K562 (cell line): ENCODE measurements at regions not wholly inside any gene's neighbourhood (a gene's known extent, or its start where the extent isn't known, plus 50 kb on each side); places are given as distances from the start of the nearest gene placed in this dataset.
A peak's percentile ranks its signal among the peaks of the same experiment; 100 is the strongest.

Source experiments
- ATAC-seq: fragments of 200-7000 bp; cut with Tn5 transposase; 3 replicates; pipeline ENCODE4 v1.9.1; 2020; ENCODE audit warnings: moderate library complexity
- BruUV-seq: library from RNA; stranded (reverse); fragments of 400-500 nt; replicated peaks from 2 replicates; lab custom pipeline; 2021; lab: Mats Ljungman, UMichigan
- CTCF ChIA-PET: fragments of 300-600 bp; formaldehyde crosslinking; extraction: SDS; loops from one replicate; lab custom pipeline; 2021; ENCODE audit warnings: low intra/inter-chr PET ratio; lab: Yijun Ruan, JAX
- POLR2A ChIA-PET: fragments of 300-600, 350-650 bp; sonication (Branson Sonifier 250); formaldehyde crosslinking; extraction: SDS; loops from one replicate; lab custom pipeline; 2021; ENCODE audit warnings: antibody characterized with exemption, inconsistent platforms; lab: Yijun Ruan, JAX
- DNase-seq, 4 experiments: peaks; one replicate each; pipeline versions ENCODE4 v3.0.0 to v3.0.0-alpha.2; 2011 to 2018; ENCODE audit warnings: low spot score in 3 of 4, mixed read lengths in 3 of 4; ENCODE audit errors: extremely low read depth in 1 of 4
- FAIRE-seq: peaks from 2 replicates; lab custom pipeline; 2011; peaks lifted over from hg19 to GRCh38; lab: Jason Lieb, UNC
- H2AFZ ChIP-seq: 2 replicates; pipeline ENCODE4 v1.6.0; 2011; ENCODE audit warnings: low read depth, low read length, control low read depth, inconsistent platforms
- H3K27ac ChIP-seq: fragments of 200-600 bp; 3 replicates; pipeline ENCODE4 v1.8.0; 2011; ENCODE audit warnings: low read depth, mild to moderate bottlenecking, control low read depth, inconsistent platforms, low read length, moderate library complexity, mixed read lengths; ENCODE audit errors: extremely low read depth
- H3K27me3 ChIP-seq, 2 experiments: fragments of 300-600 bp in 1 of 2; 2 replicates in 1 of 2; 3 replicates in 1 of 2; pipeline versions ENCODE4 v1.6.0 to v1.8.0; 2011; ENCODE audit warnings: inconsistent platforms in 2 of 2, low read length in 2 of 2, mild to moderate bottlenecking in 1 of 2, mixed read lengths in 1 of 2, moderate library complexity in 1 of 2; ENCODE audit not compliant: control insufficient read depth in 2 of 2, insufficient read depth in 2 of 2
- H3K36me3 ChIP-seq: fragments of 300-600 bp; 3 replicates; pipeline ENCODE4 v1.8.0; 2011; ENCODE audit warnings: mild to moderate bottlenecking, low read length, inconsistent platforms; ENCODE audit not compliant: control insufficient read depth, insufficient read depth
- H3K4me1 ChIP-seq, 2 experiments: fragments of 200-600 bp in 1 of 2; replicated peaks in 1 of 2; 2 replicates in 1 of 2; 3 replicates in 1 of 2; pipeline versions ENCODE4 v1.5.1 to v1.8.0; 2011; ENCODE audit warnings: inconsistent platforms in 2 of 2, low read length in 2 of 2, mild to moderate bottlenecking in 1 of 2, mixed read lengths in 1 of 2, moderate library complexity in 1 of 2; ENCODE audit not compliant: control insufficient read depth in 2 of 2, insufficient read depth in 2 of 2
- H3K4me2 ChIP-seq: 2 replicates; pipeline ENCODE4 v1.6.1; 2011; ENCODE audit warnings: low read length, control low read depth, inconsistent platforms, mixed read lengths; ENCODE audit not compliant: insufficient read depth
- H3K4me3 ChIP-seq: fragments of 200-600 bp; sonication (generic), shearing (Covaris generic); 2 replicates; pipeline ENCODE4 v1.5.1; 2016; ENCODE audit warnings: control low read depth, inconsistent platforms
- H3K79me2 ChIP-seq: fragments of 200-600 bp; 3 replicates; pipeline ENCODE4 v1.8.0; 2011; ENCODE audit warnings: low read length, inconsistent platforms; ENCODE audit not compliant: control insufficient read depth, insufficient read depth
- H3K9ac ChIP-seq, 2 experiments: 2 replicates each; pipeline versions ENCODE4 v1.6.0 to v1.6.1; 2011; ENCODE audit warnings: low read depth in 2 of 2, low read length in 2 of 2, control low read depth in 1 of 2, inconsistent platforms in 1 of 2, mild to moderate bottlenecking in 1 of 2, mixed read lengths in 1 of 2; ENCODE audit not compliant: insufficient read depth in 1 of 2
- H3K9me1 ChIP-seq: one replicate; pipeline ENCODE4 v1.6.0; 2011; ENCODE audit warnings: inconsistent platforms, mild to moderate bottlenecking, low read length, moderate library complexity; ENCODE audit not compliant: control insufficient read depth, insufficient read depth
- H3K9me3 ChIP-seq: replicated peaks from 2 replicates; pipeline ENCODE4 v1.5.1; 2011; ENCODE audit warnings: low read depth, low read length, inconsistent platforms; ENCODE audit not compliant: control insufficient read depth, insufficient read depth
- H4K20me1 ChIP-seq: replicated peaks from 2 replicates; pipeline ENCODE4 v1.6.1; 2011; ENCODE audit warnings: low read length, inconsistent platforms, mixed read lengths; ENCODE audit not compliant: control insufficient read depth, insufficient read depth
- DMBX1 ChIP-seq: fragments of 250-450 bp; sonication (Bioruptor Pico); IDR thresholded peaks from 2 replicates; pipeline ENCODE4 v1.8.0; 2022; ENCODE audit warnings: inconsistent platforms, mild to moderate bottlenecking, moderate library complexity, borderline replicate concordance
- KAT8 ChIP-seq: fragments of 450-650 bp; IDR thresholded peaks from 2 replicates; pipeline ENCODE4 v1.6.1; 2016; ENCODE audit warnings: low read depth, mild to moderate bottlenecking
- KLF10 ChIP-seq: fragments of 250-450 bp; sonication (Bioruptor Pico); IDR thresholded peaks from 2 replicates; pipeline ENCODE4 v1.6.1; 2021; ENCODE audit warnings: matching md5 sums
- NCOA2 ChIP-seq, 2 experiments: fragments of 450-650 bp; IDR thresholded peaks; 2 replicates each; pipeline ENCODE4 v1.6.1; 2018; ENCODE audit warnings: mild to moderate bottlenecking in 2 of 2, moderate library complexity in 1 of 2; ENCODE audit not compliant: partially characterized antibody in 2 of 2
- NELFE ChIP-seq: IDR thresholded peaks from 2 replicates; pipeline ENCODE4 v1.6.1; 2011; ENCODE audit warnings: mild to moderate bottlenecking; ENCODE audit not compliant: insufficient read depth, insufficient read length
- NFYB ChIP-seq: IDR thresholded peaks from 2 replicates; pipeline ENCODE4 v1.6.1; 2011; ENCODE audit warnings: mild to moderate bottlenecking, moderate library complexity; ENCODE audit not compliant: insufficient read length; ENCODE audit errors: extremely low read depth
- POLR3A ChIP-seq: IDR thresholded peaks from 2 replicates; pipeline ENCODE4 v1.6.1; 2011; ENCODE audit warnings: borderline replicate concordance, mild to moderate bottlenecking, moderate library complexity; ENCODE audit not compliant: insufficient read length, insufficient read depth; ENCODE audit errors: extremely low read depth
- RB1 ChIP-seq: fragments of 450-650 bp; IDR thresholded peaks from 2 replicates; pipeline ENCODE4 v1.6.1; 2017; ENCODE audit warnings: low read depth, mild to moderate bottlenecking
- SIRT6 ChIP-seq: IDR thresholded peaks from one replicate; pipeline ENCODE4 v1.6.1; 2012; ENCODE audit warnings: low read depth, mild to moderate bottlenecking, control low read depth, inconsistent platforms, low read length, moderate library complexity
- SLC30A9 ChIP-seq: fragments of 250-450 bp; sonication (Bioruptor Pico); IDR thresholded peaks from 2 replicates; pipeline ENCODE4 v1.8.0; 2022; ENCODE audit warnings: mild to moderate bottlenecking, moderate library complexity
- TRIM24 ChIP-seq, 2 experiments: fragments of 450-650 bp; IDR thresholded peaks; 2 replicates each; pipeline ENCODE4 v1.6.1; 2016
- ZKSCAN3 ChIP-seq: fragments of 250-450 bp; sonication (Bioruptor Pico); IDR thresholded peaks from 2 replicates; pipeline ENCODE4 v1.4.0; 2020
- ZKSCAN8 ChIP-seq: fragments of 200-800 bp; sonication (Bioruptor generic); IDR thresholded peaks from 2 replicates; pipeline ENCODE4 v1.6.1; 2016; ENCODE audit warnings: missing genetic modification characterization, missing compliant biosample characterization
- WGBS: fragments of 100-300 bp; shearing (Covaris generic); methylation state at CpG from one replicate; pipeline ENCODE4 v1.1.6; 2016; ENCODE audit warnings: low coverage, mixed read lengths; ENCODE audit not compliant: insufficient coverage; ENCODE audit errors: missing lambda C conversion rate; 5-methylcytosine and 5-hydroxymethylcytosine counted together
- in situ Hi-C: fragments of 300-500 bp; cut with MboI; formaldehyde crosslinking; loops from 4 replicates; pipeline ENCODE4 v1.15.0; 2018; ENCODE audit warnings: inconsistent platforms, mixed read lengths
- intact Hi-C: fragments of 100-400 bp; cut with micrococcal nuclease; formaldehyde crosslinking; loops from 2 replicates; pipeline ENCODE4 v1.14.2; 2022

DNA sequence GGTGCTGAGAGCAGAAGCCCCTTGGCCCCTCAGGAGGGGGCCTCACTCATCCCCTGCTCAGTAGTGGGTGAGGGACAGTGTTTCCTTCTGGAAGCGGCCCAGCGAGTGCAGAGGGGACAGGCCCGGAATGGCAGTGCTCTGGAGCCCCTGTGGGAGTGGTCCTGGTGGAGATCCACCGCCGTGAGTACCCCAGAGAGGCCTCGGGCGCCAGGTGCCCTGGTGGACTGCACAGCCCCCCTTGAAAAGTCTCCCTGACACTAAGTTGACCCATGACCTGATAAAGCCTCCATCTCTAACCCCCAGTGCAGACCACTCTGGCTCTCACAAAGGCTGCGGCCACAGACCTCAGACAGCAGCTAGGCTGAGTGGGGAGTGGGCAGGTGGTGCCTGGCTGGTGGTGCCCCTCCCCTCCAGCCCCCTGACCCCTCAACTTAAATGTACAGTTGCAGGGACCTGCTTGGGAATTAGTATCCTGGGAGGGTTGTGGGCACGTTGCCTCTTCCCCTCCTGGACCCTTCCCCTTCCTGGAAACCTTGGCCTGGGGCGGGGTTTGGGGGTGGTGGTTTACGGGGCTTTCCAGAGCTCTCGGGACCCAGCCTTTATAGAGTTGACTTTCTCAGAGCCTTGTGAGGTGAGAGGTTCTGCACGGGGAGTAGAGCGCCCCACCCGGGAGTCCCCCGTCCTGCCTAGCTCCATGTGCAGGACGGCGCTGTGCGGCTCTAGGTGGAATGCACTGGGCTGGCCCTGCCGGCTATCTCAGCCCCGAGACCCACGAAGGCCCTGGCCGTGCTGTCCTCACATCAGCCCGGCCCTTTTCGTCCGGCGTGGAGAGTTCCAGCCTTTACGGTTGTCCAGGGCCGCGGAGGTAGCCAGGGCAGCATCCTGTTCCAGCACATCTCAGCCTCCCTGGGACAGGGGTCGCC is 62.7 kb downstream of the RTP5 start:
- Histone ChIP-seq H3K9me1 (no peaks in the 10 kb centered on the region), H2AFZ (no peak overlapping the region), H3K27me3 (no peaks in the 10 kb centered on the region), H3K27ac (no peak overlapping the region), H3K9ac (peak overlapping the region in 1 of 2 experiments; percentile 26; a peak in 2 of 4 replicates), H4K20me1 (no peaks in the 10 kb centered on the region), H3K9me3 (no peaks in the 10 kb centered on the region; the same call in 1 of the 2 replicates), H3K36me3 (no peaks in the 10 kb centered on the region), H3K79me2 (no peaks in the 10 kb centered on the region), H3K4me3 (no peak overlapping the region)
- in situ Hi-C loops (no loop called here), intact Hi-C loops (no loop called here)
- FAIRE-seq (no peak), DNase-seq (no peak)
- BruUV-seq = no TSS peak
- POLR2A ChIA-PET = no interaction called here
- CTCF ChIA-PET = no interaction called here
- 37% methylated on average over 10 of the region's 31 CpGs for WGBS
- TF ChIP-seq NELFE (no peak), NCOA2 (IDR thresholded peaks at IDR 0.05; ENCODE audit: partially characterized antibody in 2 of 2) (no peak), RB1 (no peak), TRIM24 (IDR thresholded peaks at IDR 0.05) (no peak), SLC30A9 (CRISPR knock-in tag) (no peak), ZKSCAN8 (no peak), KAT8 (no peak), NFYB (no peak), SIRT6 (no peak), KLF10 (CRISPR knock-in tag) (no peak), ZKSCAN3 (no peak), DMBX1 (no peak), POLR3A (no peak)
- TF ChIP-seq, all 486 proteins: peak for 0
- Histone ChIP-seq H3K4me1 (peaks cover 0 to 7% of the 10 kb centered on the region in 2 experiments; a peak in 2 of 5 replicates), H3K4me2 (no peak overlapping the region)
- ATAC-seq = no peak
